ENCODE measurements at regions not wholly inside any gene's neighbourhood (a gene's known extent, or its start where the extent isn't known, plus 50 kb on each side); places are given as distances from the start of the nearest gene placed in this dataset.

GRCh38 chr6:154569156-154569862, 58.8 kb upstream of the CNKSR3 start:
- TF ChIP-seq GATA2 (IDR thresholded peaks at IDR 0.05; ENCODE audit: low read depth, low read length) = peak; percentile 94
- peak; percentile 96 for TF ChIP-seq GATA3 (IDR thresholded peaks at IDR 0.05; ENCODE audit: low read depth, low read length)
